ENCODE measurements at regions not wholly inside any gene's neighbourhood (a gene's known extent, or its start where the extent isn't known, plus 50 kb on each side); places are given as distances from the start of the nearest gene placed in this dataset.

- Histone ChIP-seq H3K36me3 (no peaks in the 10 kb centered on the region), H3K4me3 (no peak overlapping the region), H3K27me3 (no peaks in the 10 kb centered on the region), H3K9me3 (replicated peaks) (no peaks in the 10 kb centered on the region), H3K4me1 (no peaks in the 10 kb centered on the region), H3K27ac (no peak overlapping the region)
- no peak for DNase-seq
Measured at GRCh38 chr12:24240707-24241106, 291.2 kb upstream of the SOX5 start.

- Histone ChIP-seq H3K27me3 (no peaks in the 10 kb centered on the region), H3K27ac (no peak overlapping the region), H3K9me3 (replicated peaks) (no peaks in the 10 kb centered on the region), H3K36me3 (no peaks in the 10 kb centered on the region), H3K4me1 (no peaks in the 10 kb centered on the region), H3K4me3 (no peak overlapping the region)
- DNase-seq, result no peak
Measured at GRCh38 chr12:24233519-24234246, 284.2 kb upstream of the SOX5 start.

DNA sequence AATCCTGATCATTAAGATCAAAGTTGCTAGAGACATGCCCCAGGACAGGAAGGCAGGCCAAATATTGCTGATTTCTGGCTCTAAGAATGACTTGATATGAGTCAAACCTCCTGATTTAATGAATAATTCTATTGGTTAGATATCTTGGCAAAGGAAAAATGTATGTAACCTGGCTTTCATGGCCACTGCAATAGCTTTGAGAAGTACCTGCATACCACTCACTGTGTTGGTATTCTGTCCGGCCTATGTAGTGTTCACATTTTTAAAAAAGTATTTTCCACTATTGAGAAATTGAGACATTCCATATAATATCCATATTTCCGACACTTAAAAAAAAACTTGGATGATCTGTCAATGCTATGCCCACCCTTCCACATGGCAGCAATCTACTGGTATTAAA lies 283.1 kb upstream of the SOX5 start:
- Histone ChIP-seq H3K4me3 (no peak overlapping the region), H3K4me1 (no peaks in the 10 kb centered on the region), H3K27ac (no peak overlapping the region), H3K36me3 (no peaks in the 10 kb centered on the region), H3K9me3 (replicated peaks) (no peaks in the 10 kb centered on the region), H3K27me3 (no peaks in the 10 kb centered on the region)
- no peak for DNase-seq

DNA sequence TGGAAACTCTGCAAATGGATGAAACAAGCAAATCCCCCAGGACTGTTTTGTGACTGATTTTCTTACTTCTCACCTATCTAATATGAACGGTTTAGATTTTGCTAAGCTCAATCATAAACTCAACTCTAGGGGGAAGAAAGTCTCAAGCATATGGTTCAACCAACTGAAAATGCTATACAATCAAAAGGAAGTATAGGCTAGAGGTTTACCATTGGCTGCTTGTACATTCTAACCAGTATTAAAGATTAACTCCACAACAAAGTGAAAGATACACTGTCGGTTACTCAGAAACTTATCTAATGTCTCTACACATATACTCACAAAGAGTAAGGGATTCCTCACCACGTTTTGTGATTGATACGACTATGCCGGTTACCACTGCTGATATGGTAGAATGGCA lies 281.8 kb upstream of the SOX5 start:
- Histone ChIP-seq H3K36me3 (no peaks in the 10 kb centered on the region), H3K27ac (no peak overlapping the region), H3K27me3 (no peaks in the 10 kb centered on the region), H3K4me1 (no peaks in the 10 kb centered on the region), H3K4me3 (no peak overlapping the region), H3K9me3 (replicated peaks) (no peaks in the 10 kb centered on the region)
- DNase-seq, result no peak

GRCh38 chr12:24230061-24230701 lies 280.7 kb upstream of the SOX5 start:
- no peaks in the 10 kb centered on the region; the same call in 1 of the 2 replicates for H3K9me3 ChIP-seq (replicated peaks)
- no peaks in the 10 kb centered on the region for H3K27me3 ChIP-seq
- H3K27ac ChIP-seq, result no peak overlapping the region
- H3K4me1 ChIP-seq, result no peaks in the 10 kb centered on the region
- no peaks in the 10 kb centered on the region for H3K36me3 ChIP-seq
- no peak for DNase-seq
- no peak overlapping the region for H3K4me3 ChIP-seq

GRCh38 chr12:24229031-24229700 lies 279.7 kb upstream of the SOX5 start:
- no peaks in the 10 kb centered on the region for H3K4me1 ChIP-seq
- no peak overlapping the region for H3K27ac ChIP-seq
- H3K9me3 ChIP-seq (replicated peaks), result no peaks in the 10 kb centered on the region; the same call in 1 of the 2 replicates
- no peaks in the 10 kb centered on the region for H3K27me3 ChIP-seq
- no peak for DNase-seq
- H3K36me3 ChIP-seq, result no peaks in the 10 kb centered on the region
- H3K4me3 ChIP-seq, result no peak overlapping the region

GRCh38 chr12:24228371-24228770 lies 278.9 kb upstream of the SOX5 start:
- no peaks in the 10 kb centered on the region for H3K36me3 ChIP-seq
- H3K9me3 ChIP-seq (replicated peaks), result no peaks in the 10 kb centered on the region; the same call in 1 of the 2 replicates
- no peaks in the 10 kb centered on the region for H3K27me3 ChIP-seq
- H3K4me1 ChIP-seq, result no peaks in the 10 kb centered on the region
- no peak overlapping the region for H3K27ac ChIP-seq
- DNase-seq, result no peak
- no peak overlapping the region for H3K4me3 ChIP-seq

DNA sequence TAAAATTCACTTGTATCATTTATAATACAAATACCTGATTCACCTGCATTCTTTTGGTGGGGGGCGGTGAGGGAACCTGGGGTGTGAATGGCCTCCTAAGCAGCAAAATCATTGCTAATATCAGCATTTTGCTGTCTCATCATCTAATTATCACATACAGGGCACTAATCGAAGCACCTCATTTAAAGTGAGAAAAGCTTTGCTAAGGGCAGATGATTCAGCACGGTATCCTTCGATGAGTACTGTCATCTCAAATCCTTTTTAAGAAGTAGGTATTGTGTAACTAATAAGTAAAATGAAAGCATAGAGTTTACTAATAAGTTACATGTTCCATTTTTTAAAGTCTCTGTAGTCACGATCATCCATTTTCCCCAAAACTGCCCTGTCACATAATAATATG lies 278.1 kb upstream of the SOX5 start:
- no peak overlapping the region for H3K27ac ChIP-seq
- DNase-seq, result no peak
- no peak overlapping the region for H3K4me3 ChIP-seq
- H3K27me3 ChIP-seq, result no peaks in the 10 kb centered on the region
- H3K4me1 ChIP-seq, result no peaks in the 10 kb centered on the region
- H3K9me3 ChIP-seq (replicated peaks), result no peaks in the 10 kb centered on the region; the same call in 1 of the 2 replicates
- H3K36me3 ChIP-seq, result no peaks in the 10 kb centered on the region

DNA sequence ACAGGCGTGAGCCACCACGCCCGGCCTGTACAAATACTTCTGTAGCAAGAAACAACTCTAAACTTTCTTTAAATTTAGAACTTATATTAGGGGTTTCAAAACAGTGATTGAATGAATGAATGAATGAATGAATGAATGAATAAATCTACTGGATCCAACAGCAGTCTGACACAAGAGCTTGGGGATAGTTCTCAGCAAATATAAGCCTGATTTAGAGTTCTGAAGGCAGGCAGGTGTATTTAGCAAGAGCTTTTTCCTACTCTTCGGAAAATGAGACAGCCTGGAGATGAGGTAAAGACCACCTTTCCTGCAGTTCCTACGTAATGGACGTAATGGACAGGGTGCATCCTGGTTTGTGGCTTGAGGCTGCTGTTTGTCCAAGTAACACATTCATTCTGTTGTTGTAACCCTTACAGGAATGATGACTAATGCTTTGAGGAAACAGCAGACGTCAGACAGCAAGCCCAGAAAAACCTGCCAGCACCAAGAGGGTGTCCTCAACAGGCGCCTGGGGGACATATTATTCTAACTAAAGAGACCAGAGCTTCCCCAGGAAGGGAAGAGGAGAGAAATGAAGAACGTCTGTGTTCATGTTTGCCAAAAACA lies 277.4 kb upstream of the SOX5 start:
- Histone ChIP-seq H3K4me3 (no peak overlapping the region), H3K27me3 (no peaks in the 10 kb centered on the region), H3K9me3 (replicated peaks) (no peaks in the 10 kb centered on the region; the same call in 1 of the 2 replicates), H3K4me1 (no peaks in the 10 kb centered on the region), H3K36me3 (no peaks in the 10 kb centered on the region), H3K27ac (no peak overlapping the region)
- no peak for DNase-seq

DNA sequence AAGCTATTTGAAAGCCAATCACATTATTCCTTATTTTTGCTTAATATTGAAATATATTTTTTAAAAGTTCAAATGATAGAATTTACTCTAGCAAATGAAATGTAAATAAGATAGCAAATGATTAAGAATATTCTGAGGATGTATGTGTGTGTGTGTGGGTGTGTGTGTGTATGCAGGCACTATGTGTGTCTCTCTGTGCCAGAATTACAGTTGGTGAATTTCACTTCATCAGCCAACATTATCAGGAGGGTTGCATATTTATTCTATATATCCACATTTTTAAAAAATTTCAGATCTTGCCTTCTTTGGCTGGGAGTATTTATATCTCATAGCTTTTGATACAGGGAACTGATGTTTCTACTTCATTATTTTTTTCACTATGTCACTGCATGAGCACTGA lies 274.9 kb upstream of the SOX5 start:
- no peak overlapping the region for H3K27ac ChIP-seq
- no peaks in the 10 kb centered on the region for H3K4me1 ChIP-seq
- no peaks in the 10 kb centered on the region for H3K36me3 ChIP-seq
- H3K27me3 ChIP-seq, result no peaks in the 10 kb centered on the region
- no peak overlapping the region for H3K4me3 ChIP-seq
- H3K9me3 ChIP-seq (replicated peaks), result no peaks in the 10 kb centered on the region; the same call in 1 of the 2 replicates
- no peak for DNase-seq

- H3K4me1 ChIP-seq, result no peaks in the 10 kb centered on the region
- H3K27ac ChIP-seq, result no peak overlapping the region
- no peaks in the 10 kb centered on the region for H3K27me3 ChIP-seq
- no peaks in the 10 kb centered on the region; the same call in 1 of the 2 replicates for H3K9me3 ChIP-seq (replicated peaks)
- no peak for DNase-seq
- no peaks in the 10 kb centered on the region for H3K36me3 ChIP-seq
- H3K4me3 ChIP-seq, result no peak overlapping the region
Measured at GRCh38 chr12:24223926-24224325, 274.5 kb upstream of the SOX5 start.

DNA sequence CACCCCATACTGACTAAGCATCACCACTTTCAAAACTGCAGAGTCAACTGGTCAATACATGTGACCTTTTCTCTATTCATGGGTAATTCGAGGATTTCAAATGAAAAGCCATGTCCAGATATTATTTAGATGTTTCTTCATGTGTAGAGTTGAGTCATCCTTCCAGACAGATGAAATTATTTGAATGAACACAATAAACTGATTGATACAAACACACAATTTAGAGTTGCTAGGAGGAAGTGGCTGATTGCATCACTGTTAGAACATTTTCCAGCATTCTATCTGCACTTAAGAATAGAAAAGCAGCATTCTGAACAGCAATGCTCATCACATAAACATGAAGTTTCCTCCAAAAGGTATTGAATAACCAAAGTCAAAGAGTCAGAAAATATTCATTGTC lies 273.5 kb upstream of the SOX5 start:
- H3K4me1 ChIP-seq, result no peaks in the 10 kb centered on the region
- H3K36me3 ChIP-seq, result no peaks in the 10 kb centered on the region
- no peak for DNase-seq
- H3K9me3 ChIP-seq (replicated peaks), result no peaks in the 10 kb centered on the region; the same call in 1 of the 2 replicates
- H3K27me3 ChIP-seq, result no peaks in the 10 kb centered on the region
- H3K4me3 ChIP-seq, result no peak overlapping the region
- H3K27ac ChIP-seq, result no peak overlapping the region

DNA sequence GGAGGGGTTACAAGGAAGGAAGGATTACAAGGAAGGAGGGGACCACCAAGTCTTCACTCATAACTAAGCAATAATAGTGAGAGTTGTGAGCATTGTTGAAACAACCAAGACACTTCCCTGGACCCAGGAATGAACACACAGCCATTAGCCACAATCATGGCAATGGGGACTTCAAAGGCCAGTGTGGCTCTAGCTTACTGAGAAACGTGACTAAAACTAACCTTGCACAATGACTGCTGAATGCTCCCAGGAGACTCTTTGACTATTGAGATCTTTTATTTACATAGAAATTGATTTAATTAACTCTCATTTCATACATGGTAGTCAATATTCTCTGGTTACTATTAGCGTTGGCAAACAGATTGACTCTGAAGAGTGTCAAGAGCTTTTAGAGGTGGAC lies 263.0 kb upstream of the SOX5 start:
- Histone ChIP-seq H3K27ac (no peak overlapping the region), H3K9me3 (replicated peaks) (no peaks in the 10 kb centered on the region), H3K4me3 (no peak overlapping the region), H3K4me1 (no peaks in the 10 kb centered on the region), H3K36me3 (no peaks in the 10 kb centered on the region), H3K27me3 (no peaks in the 10 kb centered on the region)
- no peak for DNase-seq

GRCh38 chr12:24206621-24207020 lies 257.2 kb upstream of the SOX5 start:
- Histone ChIP-seq H3K4me3 (no peak overlapping the region), H3K27me3 (no peaks in the 10 kb centered on the region), H3K4me1 (no peaks in the 10 kb centered on the region), H3K9me3 (replicated peaks) (no peaks in the 10 kb centered on the region), H3K27ac (no peak overlapping the region), H3K36me3 (no peaks in the 10 kb centered on the region)
- no peak for DNase-seq
